NB4 (cell line): ENCODE measurements at regions not wholly inside any gene's neighbourhood (a gene's known extent, or its start where the extent isn't known, plus 50 kb on each side); places are given as distances from the start of the nearest gene placed in this dataset.

Experiments
- MYC ChIP-seq: IDR thresholded peaks from 2 replicates; pipeline ENCODE4 v1.6.1; 2011; ENCODE audit warnings: low read depth, low read length
- POLR2A ChIP-seq: IDR thresholded peaks from 2 replicates; pipeline ENCODE4 v1.6.1; 2011; ENCODE audit warnings: mild to moderate bottlenecking; ENCODE audit not compliant: insufficient read length; ENCODE audit errors: extremely low read depth
- TF ChIP-seq, protein P1 (sequence below): IDR thresholded peaks from one replicate; pipeline ENCODE4 v1.5.1; 2012; ENCODE audit warnings: low read depth, low read length

DNA sequence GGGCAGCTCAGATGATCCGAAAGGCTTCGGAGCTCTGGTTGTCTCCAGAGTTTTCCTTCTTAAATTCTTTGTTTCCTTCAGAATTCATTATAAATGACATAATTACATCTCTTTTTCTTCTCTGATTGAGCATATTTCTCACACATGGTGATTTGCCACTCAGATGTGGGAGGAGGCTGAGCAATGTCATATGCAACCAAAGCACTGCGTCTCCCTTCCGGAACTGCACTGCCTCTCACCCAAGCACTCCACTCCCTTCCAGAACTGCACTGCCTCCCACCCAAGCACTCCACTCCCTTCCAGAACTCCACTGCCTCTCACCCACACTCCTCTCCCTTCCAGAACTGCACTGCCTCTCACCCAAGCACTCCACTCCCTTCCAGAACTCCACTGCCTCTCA, 131.5 kb downstream of the SALL1 start:
- TF ChIP-seq, protein P1, sequence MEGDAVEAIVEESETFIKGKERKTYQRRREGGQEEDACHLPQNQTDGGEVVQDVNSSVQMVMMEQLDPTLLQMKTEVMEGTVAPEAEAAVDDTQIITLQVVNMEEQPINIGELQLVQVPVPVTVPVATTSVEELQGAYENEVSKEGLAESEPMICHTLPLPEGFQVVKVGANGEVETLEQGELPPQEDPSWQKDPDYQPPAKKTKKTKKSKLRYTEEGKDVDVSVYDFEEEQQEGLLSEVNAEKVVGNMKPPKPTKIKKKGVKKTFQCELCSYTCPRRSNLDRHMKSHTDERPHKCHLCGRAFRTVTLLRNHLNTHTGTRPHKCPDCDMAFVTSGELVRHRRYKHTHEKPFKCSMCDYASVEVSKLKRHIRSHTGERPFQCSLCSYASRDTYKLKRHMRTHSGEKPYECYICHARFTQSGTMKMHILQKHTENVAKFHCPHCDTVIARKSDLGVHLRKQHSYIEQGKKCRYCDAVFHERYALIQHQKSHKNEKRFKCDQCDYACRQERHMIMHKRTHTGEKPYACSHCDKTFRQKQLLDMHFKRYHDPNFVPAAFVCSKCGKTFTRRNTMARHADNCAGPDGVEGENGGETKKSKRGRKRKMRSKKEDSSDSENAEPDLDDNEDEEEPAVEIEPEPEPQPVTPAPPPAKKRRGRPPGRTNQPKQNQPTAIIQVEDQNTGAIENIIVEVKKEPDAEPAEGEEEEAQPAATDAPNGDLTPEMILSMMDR, result no peak
- TF ChIP-seq POLR2A, result no peak
- TF ChIP-seq MYC, result no peak
